HepG2 (cell line): ENCODE measurements at regions not wholly inside any gene's neighbourhood (a gene's known extent, or its start where the extent isn't known, plus 50 kb on each side); places are given as distances from the start of the nearest gene placed in this dataset.

Experiments
- ATF1 ChIP-seq: IDR thresholded peaks from 2 replicates; pipeline ENCODE4 v1.6.1; 2016; ENCODE audit warnings: mild to moderate bottlenecking, control low read depth
- HMGA1 ChIP-seq: sonication (generic); formaldehyde crosslinking; conservative IDR thresholded peaks from 2 replicates; pipeline ENCODE4 v1.4.0; 2020; ENCODE audit warnings: missing genetic modification reagents
- HNRNPUL1 ChIP-seq: fragments of 200-400 bp; formaldehyde crosslinking; IDR thresholded peaks from 2 replicates; pipeline ENCODE4 v1.6.1; 2017; ENCODE audit warnings: low read depth, mild to moderate bottlenecking, low read length, moderate library complexity
- KLF12 ChIP-seq: sonication (generic); formaldehyde crosslinking; IDR thresholded peaks from 2 replicates; pipeline ENCODE4 v1.4.0; 2020; ENCODE audit warnings: missing genetic modification reagents, borderline replicate concordance
- PATZ1 ChIP-seq: sonication (generic); formaldehyde crosslinking; IDR thresholded peaks from 2 replicates; pipeline ENCODE4 v1.4.0; 2020; ENCODE audit warnings: missing genetic modification reagents
- ZNF761 ChIP-seq: sonication (generic); formaldehyde crosslinking; conservative IDR thresholded peaks from 2 replicates; pipeline ENCODE4 v1.4.0; 2020; ENCODE audit warnings: mild to moderate bottlenecking, missing genetic modification reagents
- ZNF768 ChIP-seq: sonication (generic); formaldehyde crosslinking; IDR thresholded peaks from 2 replicates; pipeline ENCODE4 v1.4.0; 2020; ENCODE audit warnings: missing genetic modification reagents
- ZNF83 ChIP-seq: sonication (generic); formaldehyde crosslinking; IDR thresholded peaks from 2 replicates; pipeline ENCODE4 v1.4.0; 2020; ENCODE audit warnings: missing genetic modification reagents, mild to moderate bottlenecking, borderline replicate concordance
- TF ChIP-seq, protein P1 (sequence below): sonication (generic); formaldehyde crosslinking; IDR thresholded peaks from 2 replicates; pipeline ENCODE4 v1.5.1; 2020; ENCODE audit warnings: mild to moderate bottlenecking, missing genetic modification reagents, moderate library complexity
- TF ChIP-seq, protein P2 (sequence below): sonication (generic); formaldehyde crosslinking; IDR thresholded peaks from 2 replicates; pipeline ENCODE4 v1.8.0; 2022; ENCODE audit warnings: missing genetic modification reagents, low read depth, mild to moderate bottlenecking, borderline replicate concordance

GRCh38 chr1:232146514-232146913, 483.4 kb downstream of the SIPA1L2 start (continued):
- TF ChIP-seq, protein P1, sequence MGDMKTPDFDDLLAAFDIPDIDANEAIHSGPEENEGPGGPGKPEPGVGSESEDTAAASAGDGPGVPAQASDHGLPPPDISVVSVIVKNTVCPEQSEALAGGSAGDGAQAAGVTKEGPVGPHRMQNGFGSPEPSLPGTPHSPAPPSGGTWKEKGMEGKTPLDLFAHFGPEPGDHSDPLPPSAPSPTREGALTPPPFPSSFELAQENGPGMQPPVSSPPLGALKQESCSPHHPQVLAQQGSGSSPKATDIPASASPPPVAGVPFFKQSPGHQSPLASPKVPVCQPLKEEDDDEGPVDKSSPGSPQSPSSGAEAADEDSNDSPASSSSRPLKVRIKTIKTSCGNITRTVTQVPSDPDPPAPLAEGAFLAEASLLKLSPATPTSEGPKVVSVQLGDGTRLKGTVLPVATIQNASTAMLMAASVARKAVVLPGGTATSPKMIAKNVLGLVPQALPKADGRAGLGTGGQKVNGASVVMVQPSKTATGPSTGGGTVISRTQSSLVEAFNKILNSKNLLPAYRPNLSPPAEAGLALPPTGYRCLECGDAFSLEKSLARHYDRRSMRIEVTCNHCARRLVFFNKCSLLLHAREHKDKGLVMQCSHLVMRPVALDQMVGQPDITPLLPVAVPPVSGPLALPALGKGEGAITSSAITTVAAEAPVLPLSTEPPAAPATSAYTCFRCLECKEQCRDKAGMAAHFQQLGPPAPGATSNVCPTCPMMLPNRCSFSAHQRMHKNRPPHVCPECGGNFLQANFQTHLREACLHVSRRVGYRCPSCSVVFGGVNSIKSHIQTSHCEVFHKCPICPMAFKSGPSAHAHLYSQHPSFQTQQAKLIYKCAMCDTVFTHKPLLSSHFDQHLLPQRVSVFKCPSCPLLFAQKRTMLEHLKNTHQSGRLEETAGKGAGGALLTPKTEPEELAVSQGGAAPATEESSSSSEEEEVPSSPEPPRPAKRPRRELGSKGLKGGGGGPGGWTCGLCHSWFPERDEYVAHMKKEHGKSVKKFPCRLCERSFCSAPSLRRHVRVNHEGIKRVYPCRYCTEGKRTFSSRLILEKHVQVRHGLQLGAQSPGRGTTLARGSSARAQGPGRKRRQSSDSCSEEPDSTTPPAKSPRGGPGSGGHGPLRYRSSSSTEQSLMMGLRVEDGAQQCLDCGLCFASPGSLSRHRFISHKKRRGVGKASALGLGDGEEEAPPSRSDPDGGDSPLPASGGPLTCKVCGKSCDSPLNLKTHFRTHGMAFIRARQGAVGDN: no peak
- TF ChIP-seq PATZ1 (no peak), HMGA1 (no peak), ATF1 (CRISPR knock-in tag) (no peak), KLF12 (CRISPR knock-in tag) (no peak), ZNF761 (CRISPR knock-in tag) (no peak), ZNF768 (CRISPR knock-in tag) (no peak), HNRNPUL1 (no peak), ZNF83 (no peak)
- TF ChIP-seq, protein P2, sequence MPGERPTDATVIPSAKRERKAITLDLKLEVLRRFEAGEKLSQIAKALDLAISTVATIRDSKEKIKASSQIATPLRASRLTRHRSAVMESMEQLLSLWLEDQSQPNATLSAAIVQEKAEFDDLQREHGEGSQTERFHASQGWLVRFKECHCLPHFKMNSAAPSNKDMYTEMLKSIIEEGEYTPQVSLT (CRISPR knock-in tag): no peak
